GM18502 (cell line): ENCODE measurements at regions not wholly inside any gene's neighbourhood (a gene's known extent, or its start where the extent isn't known, plus 50 kb on each side); places are given as distances from the start of the nearest gene placed in this dataset.
"Not testable (repeated sequence)": the region's sequence is repeated elsewhere in the genome, so short reads cannot be mapped to it uniquely, and the experiment has no call there.

ENCODE experiments used
- ATAC-seq: cut with Tn5 transposase; IDR thresholded peaks from one replicate; pipeline ENCODE4 v1.9.1; 2021; ENCODE audit warnings: mild to moderate bottlenecking; ENCODE audit not compliant: unreplicated experiment, poor library complexity

DNA sequence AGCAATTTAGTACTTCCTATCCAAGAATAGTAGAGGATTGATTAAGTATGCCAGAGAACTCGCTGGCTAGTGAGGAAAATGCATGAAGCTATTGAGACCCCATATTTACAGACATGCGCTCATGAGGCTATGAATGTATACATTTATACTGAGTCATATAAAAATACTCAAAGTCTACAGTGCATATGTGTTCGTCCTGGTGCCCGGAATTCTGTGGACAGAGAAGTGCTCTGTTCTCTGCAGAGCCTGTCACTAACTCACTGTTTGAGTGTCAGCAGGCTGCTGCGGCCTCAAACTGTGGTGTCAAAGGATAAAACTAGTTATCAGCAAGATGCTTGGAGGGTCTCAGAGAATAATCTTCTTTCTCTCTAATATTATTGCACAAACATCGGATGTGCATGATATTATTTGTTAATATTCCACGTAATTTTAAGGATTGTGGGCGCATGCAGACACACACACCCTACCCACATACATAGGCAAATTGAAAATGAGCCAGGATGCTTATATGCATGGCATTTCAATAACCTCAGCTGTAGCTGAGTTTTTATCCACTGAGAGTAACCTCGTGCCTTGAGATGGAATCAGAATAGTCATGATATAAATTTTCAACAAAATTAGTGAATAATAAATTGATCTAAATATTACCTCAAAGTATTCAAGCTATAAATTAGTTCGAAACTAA lies 50.0 kb upstream of the TSC22D2 start:
- ATAC-seq: no peak

DNA sequence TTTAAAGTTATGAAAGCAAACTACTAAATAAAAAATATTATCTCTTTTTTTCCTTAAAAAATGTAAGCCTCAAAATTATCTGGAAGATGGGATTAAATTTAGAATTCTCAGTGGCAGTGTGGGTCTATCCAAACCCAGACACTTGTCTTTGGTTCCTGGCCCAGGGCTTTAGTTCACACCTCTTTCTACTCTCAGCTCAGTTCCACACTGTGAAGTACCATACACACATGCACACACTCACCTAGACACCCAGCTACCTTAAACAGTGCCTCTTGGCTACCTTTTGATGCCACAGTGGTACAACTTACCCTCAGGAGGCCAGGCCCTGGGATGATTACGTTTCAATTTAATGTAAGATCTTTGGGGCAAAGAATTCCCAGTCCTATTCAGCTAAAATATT lies 51.0 kb upstream of the TSC22D2 start:
- ATAC-seq: no peak

DNA sequence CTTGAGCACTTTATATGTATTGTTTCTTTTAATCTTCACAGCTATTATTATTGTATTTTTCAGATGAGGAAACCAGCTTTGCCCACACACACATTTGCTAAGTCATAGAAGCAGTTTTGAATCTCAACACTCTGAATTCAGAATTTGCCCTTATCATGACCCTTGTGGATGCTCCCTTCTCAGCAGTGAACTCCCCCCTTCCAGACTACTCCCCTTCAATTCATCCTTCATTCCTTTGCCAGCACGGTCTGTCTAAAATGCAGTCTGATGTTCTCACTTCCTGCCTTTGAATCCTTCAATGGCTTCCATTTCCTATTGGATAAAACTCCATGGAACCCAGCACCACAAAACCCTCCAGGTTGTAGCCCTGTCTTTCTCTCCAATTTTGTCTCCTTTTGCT lies 52.5 kb upstream of the TSC22D2 start:
- ATAC-seq: no peak

DNA sequence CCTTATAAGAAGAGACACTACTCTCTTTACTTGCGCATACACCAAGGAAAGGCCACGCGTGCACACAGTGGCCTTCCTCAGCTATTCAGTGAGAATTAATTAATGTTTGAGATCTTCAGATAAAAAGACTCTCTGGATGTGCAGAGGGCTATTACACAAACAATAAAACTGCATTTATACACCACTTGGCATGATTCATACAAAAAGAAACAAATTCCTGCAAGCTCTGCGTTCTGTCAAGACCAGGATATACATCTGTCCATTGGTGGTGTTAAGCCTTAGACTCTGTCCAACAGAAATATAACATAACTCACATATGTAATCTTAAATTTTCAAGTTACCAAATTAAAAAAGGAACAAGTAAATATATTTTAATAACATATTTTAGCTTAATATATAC lies 55.2 kb upstream of the TSC22D2 start:
- ATAC-seq: no peak

DNA sequence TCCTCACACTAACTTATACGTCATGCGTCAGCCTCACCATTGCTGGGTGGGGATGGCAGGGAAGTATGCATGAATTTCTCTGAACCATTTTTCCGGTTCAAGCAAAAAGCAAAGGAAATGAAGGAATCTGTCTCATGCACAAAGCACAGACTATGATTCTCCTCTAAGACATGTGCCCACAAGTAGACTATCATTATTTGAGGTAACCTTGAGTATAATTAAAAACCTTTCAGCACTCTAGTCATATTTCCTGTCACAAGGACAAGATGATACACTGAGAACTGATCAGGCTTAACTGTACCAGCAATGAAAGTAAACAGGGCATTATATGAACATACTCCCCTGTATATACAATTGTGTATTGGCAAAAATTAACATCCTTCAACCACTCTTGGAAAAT lies 56.7 kb upstream of the TSC22D2 start:
- no peak for ATAC-seq

DNA sequence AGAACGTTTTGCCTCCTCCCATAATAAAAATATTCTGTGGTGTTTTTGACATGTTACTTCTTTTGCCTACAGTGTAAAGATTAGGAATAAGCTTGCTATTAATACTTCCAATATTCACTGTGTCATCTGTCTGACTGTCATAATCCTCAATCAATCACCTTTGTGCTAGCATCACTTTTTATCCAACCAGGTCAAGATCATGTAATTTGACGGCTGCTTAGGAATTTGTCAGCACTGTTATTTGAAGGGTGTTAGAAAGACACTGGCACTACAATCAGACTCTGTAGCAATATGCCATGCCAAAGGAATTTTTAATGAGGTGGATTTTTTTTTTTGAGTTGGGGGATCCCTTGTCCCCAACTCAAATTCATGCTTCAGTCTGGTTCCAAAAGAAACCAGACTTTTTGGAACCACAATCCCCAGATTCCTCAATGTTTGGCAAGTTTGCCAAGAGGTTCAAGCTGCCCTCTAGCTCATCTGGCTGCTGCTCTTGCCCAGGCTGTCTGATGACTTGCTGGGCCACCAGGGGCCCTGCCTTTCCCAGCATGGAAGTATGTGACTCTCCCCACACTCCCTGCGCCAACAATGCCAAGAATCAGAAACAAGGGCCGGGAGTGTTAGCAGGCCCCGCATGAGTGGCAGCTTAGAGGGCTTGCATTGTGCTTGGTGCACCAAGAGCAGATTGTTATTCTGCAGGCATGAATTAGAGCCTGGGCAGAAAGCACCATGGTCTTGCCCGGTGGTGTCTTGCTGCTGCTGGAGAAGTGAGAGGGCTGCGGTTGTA lies 58.6 kb upstream of the TSC22D2 start:
- no peak for ATAC-seq

DNA sequence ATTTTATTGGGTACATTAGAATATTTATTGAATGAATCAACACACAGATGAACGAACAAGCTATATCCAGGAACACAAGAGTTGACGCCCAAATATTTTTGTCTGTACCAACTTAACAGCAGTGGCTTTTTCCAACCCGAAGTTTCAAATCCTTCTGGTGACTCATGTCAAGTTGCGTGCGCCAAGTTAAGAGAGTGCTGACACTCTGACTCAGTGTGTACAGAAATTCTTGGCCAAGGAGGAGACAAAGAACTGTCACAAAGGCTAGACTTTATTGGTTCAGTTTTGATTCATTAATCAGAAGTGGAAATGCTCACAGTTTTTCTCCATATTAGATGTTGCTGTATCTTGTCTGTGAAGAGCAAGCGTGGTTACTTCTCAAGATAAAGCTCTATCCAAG lies 59.6 kb upstream of the TSC22D2 start:
- no peak for ATAC-seq

DNA sequence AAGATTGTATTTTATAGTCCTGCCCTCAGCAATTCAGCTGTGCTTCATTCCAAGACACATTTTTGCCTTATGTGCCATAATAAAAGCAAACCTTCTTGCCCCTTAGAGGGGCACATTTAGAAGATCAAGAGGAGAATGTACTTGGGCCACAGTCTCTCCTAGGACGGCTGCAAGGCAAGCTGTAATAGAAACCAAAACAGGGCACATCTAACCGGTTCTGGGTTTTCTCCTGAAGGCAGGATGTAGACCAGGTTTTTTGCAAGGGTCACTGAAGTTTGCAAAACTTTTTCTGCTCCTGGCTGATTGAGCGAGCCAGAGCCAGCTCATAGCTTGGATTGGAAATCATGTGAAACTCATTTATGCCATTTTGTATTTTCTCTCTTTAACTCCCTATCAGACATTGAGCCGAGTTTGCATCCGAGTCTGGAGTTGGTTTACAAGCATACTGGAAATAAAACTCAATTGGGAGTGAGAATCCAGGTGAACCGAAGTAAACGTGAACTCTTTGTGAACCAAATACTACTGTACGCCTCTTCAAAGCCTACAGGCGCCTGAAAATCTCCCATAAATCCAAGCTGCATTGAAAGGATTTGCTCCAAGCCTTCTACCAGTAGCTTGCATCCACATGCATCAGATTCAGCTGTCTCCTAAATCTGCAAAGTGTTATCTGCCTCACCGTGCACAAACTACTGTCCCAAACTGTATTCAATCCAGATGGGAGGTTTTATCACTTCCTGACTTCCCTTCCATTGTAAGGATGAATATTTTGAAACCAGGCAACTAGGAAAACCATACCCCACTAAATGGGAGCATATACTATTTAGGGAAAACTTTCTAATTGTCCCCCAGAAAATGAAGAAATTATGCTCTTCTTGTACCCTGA lies 60.9 kb upstream of the TSC22D2 start:
- no peak for ATAC-seq

DNA sequence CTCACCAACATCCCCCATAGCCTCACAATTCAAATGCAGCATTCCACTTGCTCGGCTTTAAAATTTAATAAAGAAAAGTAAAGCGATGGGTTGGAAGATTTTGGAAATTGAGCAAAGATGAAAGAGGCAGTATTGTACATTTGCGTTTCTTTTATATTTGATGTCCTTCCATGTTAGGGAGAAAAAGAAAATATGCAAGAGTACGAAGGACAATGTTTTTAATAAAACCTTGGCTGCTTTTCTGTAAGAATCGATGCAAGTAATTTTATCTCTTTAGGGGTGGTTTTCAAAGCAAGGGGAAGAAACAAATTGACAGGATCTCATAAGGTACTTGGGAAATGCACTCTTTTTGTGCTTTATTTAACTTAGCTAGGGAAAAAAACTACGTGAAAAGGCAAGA lies 61.8 kb upstream of the TSC22D2 start:
- no peak for ATAC-seq

DNA sequence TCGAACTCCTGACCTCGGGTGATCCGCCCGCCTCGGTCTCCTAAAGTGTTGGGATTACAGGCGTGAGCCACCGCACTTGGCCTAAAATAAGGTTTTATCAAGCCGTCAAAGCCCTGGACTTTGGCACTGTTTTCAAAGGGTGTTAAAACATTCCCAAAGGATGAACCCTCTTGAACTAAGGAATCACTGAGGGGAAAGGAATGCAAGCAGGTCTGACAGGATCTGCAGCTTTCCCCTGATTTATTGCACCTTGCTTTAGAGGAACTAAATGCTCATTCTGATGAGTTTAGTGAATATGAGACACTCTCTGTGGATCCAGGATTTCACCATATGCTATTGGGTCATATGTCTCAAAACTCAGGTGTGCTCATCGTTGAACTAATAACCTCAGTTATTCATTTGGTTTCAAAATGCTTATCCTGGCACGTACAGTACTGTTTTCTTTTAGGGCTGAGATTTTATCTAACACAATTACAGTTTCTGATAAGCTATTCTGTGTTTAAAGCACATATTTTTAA lies 63.0 kb upstream of the TSC22D2 start:
- ATAC-seq: no peak

DNA sequence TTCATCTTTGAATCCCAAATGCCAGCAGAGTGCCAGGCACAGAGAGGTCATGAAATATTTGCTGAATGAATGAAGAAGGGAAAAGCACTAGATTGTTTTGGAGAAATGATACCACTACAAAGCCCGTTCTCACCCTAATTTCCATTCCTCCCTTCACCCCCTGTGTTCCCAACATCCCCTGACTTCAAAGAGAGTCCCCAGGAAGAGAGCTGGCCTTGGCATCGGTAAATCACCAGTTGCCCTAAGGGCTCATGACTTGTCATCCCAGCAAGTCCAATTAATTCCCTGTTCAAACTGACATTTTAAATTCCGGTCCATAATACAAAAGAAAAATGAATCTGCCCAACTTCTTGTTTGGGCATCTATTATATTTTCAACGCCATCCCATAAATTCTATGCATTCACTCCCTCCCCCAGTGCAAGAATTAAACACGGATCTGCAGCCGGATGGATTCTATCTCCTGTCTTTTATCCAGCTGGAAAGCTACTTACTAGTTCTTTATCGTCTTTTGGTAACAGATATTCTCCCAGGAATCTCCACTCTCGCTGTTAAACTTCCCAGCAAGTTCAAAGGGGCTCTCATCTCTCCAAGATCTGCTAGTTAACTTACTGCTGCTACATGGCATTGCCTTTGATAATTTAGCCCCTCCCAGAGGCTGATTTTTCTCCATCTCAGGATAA lies 63.9 kb upstream of the TSC22D2 start:
- no peak for ATAC-seq

DNA sequence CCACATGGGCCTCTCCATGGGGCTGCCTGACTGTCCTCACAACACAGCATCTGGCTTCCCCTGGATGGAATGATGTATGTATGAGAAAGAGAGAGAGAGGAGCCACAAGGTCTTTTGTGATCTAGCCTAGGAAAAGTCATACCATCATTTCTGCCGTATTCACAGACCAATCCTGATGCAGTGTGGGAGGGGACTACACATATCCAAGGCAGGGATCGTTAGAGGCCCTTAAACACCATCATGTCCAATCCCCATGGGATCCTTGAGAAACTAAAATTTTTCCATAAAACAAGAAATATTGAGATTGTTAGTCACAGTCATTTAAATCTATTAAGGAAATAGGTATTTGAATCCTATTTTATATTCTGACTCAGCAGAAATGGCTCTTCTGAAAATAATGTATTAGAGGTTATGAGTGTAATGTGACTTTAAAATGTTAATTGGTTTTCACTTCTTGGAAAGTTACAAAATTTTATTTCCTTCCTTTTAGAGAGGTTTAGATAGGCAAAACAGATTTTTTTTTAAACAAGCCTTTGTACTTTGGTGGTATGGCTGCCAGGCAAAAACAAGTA lies 65.1 kb upstream of the TSC22D2 start:
- ATAC-seq: no peak

DNA sequence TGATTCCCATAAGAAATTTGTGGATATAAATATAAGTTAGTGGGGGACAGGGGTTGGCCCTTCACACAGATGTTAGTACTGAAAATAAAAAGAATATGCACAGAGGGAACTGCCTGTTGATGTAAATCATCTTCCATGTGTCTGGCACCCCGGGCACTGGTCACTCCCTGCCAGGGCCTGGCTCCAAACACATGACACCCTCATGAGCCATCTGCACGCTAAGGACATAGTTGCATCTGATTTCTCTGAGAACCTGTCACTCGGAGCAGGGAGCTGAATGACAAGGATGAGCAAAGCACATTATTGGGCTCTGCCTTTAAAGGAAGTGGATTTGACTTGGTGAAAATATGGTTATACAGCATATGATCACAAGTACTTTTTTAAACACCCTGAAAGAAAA lies 66.2 kb upstream of the TSC22D2 start:
- ATAC-seq: no peak

DNA sequence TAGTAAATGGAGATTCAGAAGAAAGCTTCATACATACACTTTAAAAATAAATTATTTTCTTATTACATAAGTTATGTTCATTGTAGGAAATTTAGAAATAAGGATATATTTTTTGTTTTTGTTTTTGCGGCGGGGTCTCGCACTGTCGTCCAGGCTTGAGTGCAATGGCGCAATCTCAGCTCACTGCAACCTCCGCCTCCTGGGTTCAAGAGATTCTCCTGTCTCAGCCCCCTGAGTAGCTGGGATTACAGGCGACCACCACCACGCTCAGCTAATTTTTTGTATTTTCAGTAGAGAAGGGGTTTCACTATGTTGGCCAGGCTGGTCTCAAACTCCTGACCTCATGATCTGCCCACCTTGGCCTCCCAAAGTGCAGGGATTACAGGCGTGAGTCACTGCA lies 71.7 kb upstream of the TSC22D2 start:
- ATAC-seq: not testable (repeated sequence)

DNA sequence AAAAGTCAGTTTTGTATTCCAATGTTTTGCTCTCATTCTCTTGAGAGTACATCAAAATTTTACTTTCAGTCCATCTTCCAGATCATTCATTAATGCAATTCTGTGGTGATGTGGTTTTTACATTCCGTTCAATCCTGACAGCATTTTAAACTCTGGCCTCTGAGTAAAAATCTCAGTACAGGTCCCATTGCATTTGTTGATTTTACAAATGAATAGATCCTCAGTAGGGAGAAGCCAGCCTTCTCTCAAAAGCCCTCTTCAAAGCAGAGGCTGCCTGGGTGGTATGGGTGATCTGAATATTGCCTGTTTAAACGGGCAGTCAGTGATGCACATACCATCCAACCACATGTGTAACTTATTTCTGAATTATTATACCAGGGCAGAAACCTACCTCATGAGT lies 72.5 kb upstream of the TSC22D2 start:
- ATAC-seq: no peak

DNA sequence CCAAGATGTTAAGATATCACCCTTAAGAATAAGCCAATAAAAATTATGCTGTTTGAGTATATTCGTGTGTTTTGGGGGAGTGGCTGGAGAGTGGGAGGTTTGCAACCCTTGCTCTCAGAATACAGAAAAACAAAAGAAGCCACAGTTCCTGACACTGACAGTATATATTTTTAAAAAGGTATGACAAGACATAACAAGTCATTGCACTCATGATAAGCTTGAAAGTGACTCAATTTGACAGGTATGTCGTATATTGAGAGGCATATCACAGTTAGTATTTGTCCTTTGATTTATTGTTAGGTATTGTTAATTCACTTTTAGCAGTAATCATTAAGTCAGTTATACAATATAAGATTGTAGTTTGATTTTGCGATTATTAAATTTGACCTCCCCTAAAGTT lies 73.1 kb upstream of the TSC22D2 start:
- ATAC-seq: no peak

DNA sequence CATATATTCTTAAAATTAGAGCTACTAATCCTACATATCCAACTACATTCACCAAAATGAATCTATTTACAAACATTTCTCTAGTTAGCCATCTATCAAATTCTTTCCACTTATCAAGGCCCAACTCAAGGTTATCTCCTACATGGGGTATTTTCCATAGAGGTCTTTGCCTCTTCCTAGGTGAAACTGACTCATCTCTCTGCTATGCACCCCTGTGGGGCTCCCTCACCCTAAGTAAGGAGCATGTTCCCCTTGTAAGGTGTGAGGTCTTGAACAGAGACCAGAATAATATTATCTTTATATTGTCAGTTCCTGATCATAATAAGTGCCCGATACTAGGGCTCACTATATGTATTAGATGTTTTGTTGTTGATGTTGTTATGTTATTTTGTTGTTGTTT lies 74.6 kb upstream of the TSC22D2 start:
- no peak for ATAC-seq

DNA sequence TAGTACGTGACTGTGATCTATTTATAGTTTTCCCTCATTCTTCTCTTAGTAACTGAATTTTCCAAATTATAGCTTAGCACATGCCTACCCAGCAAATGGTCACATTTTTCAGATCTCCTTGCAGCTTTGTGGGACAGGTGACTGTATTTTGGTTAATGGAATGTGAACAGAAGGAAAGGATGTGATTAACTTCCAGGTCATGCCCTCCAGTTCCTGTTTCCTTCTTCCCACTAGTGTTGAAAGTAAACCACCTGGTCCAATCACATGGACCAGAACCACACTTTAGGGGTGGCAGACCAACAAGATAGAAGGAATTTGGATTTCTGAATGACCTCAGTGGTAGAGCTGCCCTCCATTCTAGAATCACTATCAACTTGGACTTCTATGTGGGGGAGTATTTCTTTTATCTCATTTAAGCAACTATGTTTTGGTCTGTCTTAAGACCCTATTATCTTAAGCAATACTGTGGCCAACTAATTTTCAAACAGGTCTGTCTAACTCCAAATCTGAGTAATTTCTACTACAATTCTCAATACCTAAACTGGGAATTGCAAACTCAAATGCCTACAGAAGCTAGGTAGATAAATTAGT lies 76.0 kb upstream of the TSC22D2 start:
- ATAC-seq: no peak

DNA sequence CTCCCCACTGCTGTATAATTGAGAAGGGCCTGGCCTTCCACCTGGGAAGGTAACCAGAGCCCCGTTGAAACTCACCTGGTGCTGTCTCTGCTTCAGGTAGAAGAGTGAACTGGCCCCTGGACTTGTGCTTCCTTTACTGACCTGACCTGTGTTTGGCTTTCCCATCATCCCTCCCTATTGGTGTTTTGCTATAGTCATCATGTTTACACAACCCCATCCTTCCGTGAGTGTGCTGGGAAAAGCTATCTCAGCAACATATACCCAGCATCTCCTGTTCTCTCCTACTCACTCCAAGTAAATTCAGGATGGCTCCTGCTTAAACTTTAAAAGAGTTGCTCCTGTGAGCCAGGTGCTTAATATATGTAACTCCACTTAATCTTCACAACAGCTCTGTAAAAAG lies 77.2 kb upstream of the TSC22D2 start:
- no peak for ATAC-seq

DNA sequence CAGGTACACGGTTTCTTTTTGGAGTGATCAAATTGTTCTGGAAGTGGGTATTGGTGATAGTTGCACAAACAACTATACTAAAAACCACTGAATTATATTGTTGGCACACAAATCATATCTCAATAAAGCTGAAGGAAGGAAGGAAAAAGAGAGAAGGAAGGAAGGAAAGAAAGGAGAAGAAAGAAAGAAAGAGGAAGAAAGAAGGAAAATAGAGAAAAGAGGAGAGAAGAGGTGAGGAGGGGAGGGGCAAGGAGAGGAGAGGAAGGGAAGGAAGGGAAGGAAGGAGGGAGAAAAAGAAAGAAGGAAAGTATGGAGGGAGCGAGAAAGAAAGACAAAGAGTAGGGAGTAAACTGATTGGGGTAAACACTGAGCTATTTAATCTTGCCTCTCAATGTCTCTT lies 77.9 kb upstream of the TSC22D2 start:
- ATAC-seq: no peak
